OCI-LY7 (cell line): ENCODE measurements at regions not wholly inside any gene's neighbourhood (a gene's known extent, or its start where the extent isn't known, plus 50 kb on each side); places are given as distances from the start of the nearest gene placed in this dataset.

Source experiments
- BruUV-seq: library from RNA; stranded (reverse); fragments of 400-500 nt; replicated peaks from 2 replicates; lab custom pipeline; 2021; lab: Mats Ljungman, UMichigan
- CTCF ChIA-PET: fragments of 300-600 bp; sonication (Branson Sonifier 250); formaldehyde crosslinking; loops from one replicate; lab custom pipeline; 2022; ENCODE audit warnings: antibody characterized with exemption; ENCODE audit not compliant: unreplicated experiment; lab: Charles Lee
- POLR2A ChIA-PET: fragments of 300-600 bp; sonication (Branson Sonifier 250); formaldehyde crosslinking; loops from one replicate; lab custom pipeline; 2022; ENCODE audit warnings: antibody characterized with exemption; lab: Charles Lee
- DNase-seq: peaks from one replicate; pipeline ENCODE4 v3.0.0-alpha.2; 2015; ENCODE audit warnings: low spot score
- H2AFZ ChIP-seq: fragments of 200-600 bp; sonication (generic), shearing (Covaris generic); 2 replicates; pipeline ENCODE4 v1.6.1; 2014; ENCODE audit warnings: mild to moderate bottlenecking, antibody characterized with exemption, low read length, moderate library complexity
- H3K27ac ChIP-seq: fragments of 200-600 bp; sonication (generic); 2 replicates; pipeline ENCODE4 v1.5.1; 2014; ENCODE audit warnings: mixed run types, low read depth, mild to moderate bottlenecking, moderate library complexity, low read length, inconsistent platforms; ENCODE audit not compliant: poor library complexity, severe bottlenecking
- H3K36me3 ChIP-seq: fragments of 200-600 bp; sonication (generic); 2 replicates; pipeline ENCODE4 v1.6.1; 2014; ENCODE audit warnings: mild to moderate bottlenecking, antibody characterized with exemption, low read length, moderate library complexity, mixed read lengths; ENCODE audit not compliant: insufficient read depth
- H3K4me1 ChIP-seq: fragments of 200-600 bp; sonication (generic); 2 replicates; pipeline ENCODE4 v1.5.1; 2014; ENCODE audit warnings: mild to moderate bottlenecking, low read length; ENCODE audit not compliant: insufficient read depth, poor library complexity, severe bottlenecking
- H3K4me2 ChIP-seq: fragments of 200-600 bp; sonication (generic); 2 replicates; pipeline ENCODE4 v1.6.1; 2014; ENCODE audit warnings: mild to moderate bottlenecking, low read length
- H3K4me3 ChIP-seq: fragments of 200-600 bp; sonication (generic); 2 replicates; pipeline ENCODE4 v1.5.1; 2014; ENCODE audit warnings: mild to moderate bottlenecking, low read depth, low read length; ENCODE audit not compliant: poor library complexity, severe bottlenecking
- H3K79me2 ChIP-seq: fragments of 200-600 bp; sonication (generic); 2 replicates; pipeline ENCODE4 v1.6.1; 2016; ENCODE audit warnings: low read depth, mild to moderate bottlenecking, low read length, moderate library complexity, mixed read lengths; ENCODE audit not compliant: insufficient read depth
- H3K9me2 ChIP-seq: fragments of 200-600 bp; sonication (generic); 2 replicates; pipeline ENCODE4 v1.6.1; 2016; ENCODE audit warnings: mild to moderate bottlenecking, low read length, mixed read lengths; ENCODE audit not compliant: insufficient read depth
- H3K9me3 ChIP-seq: fragments of 200-600 bp; sonication (generic); 2 replicates; pipeline ENCODE4 v1.6.1; 2014; ENCODE audit warnings: mild to moderate bottlenecking, mixed run types, low read length, mixed read lengths
- H4K20me1 ChIP-seq: fragments of 200-600 bp; sonication (generic); 2 replicates; pipeline ENCODE4 v1.6.1; 2014; ENCODE audit warnings: mild to moderate bottlenecking, antibody characterized with exemption, low read length, moderate library complexity, mixed read lengths; ENCODE audit not compliant: insufficient read depth
- EZH2phosphoT487 ChIP-seq: fragments of 200-600 bp; sonication (generic); IDR thresholded peaks from 2 replicates; pipeline ENCODE4 v1.6.1; 2018; ENCODE audit warnings: low read depth, borderline replicate concordance, mild to moderate bottlenecking, mixed run types, antibody characterized with exemption, low read length, moderate library complexity, mixed read lengths
- intact Hi-C: fragments of 100-400 bp; cut with micrococcal nuclease; formaldehyde crosslinking; loops from one replicate; pipeline ENCODE4 v1.10.0; 2022; ENCODE audit not compliant: unreplicated experiment
- TF ChIP-seq, protein P1 (sequence below): fragments of 200-600 bp; sonication (generic); conservative IDR thresholded peaks from 2 replicates; pipeline ENCODE4 v1.5.1; 2014; ENCODE audit warnings: mild to moderate bottlenecking, antibody characterized with exemption, low read length, moderate library complexity, mixed read lengths

DNA sequence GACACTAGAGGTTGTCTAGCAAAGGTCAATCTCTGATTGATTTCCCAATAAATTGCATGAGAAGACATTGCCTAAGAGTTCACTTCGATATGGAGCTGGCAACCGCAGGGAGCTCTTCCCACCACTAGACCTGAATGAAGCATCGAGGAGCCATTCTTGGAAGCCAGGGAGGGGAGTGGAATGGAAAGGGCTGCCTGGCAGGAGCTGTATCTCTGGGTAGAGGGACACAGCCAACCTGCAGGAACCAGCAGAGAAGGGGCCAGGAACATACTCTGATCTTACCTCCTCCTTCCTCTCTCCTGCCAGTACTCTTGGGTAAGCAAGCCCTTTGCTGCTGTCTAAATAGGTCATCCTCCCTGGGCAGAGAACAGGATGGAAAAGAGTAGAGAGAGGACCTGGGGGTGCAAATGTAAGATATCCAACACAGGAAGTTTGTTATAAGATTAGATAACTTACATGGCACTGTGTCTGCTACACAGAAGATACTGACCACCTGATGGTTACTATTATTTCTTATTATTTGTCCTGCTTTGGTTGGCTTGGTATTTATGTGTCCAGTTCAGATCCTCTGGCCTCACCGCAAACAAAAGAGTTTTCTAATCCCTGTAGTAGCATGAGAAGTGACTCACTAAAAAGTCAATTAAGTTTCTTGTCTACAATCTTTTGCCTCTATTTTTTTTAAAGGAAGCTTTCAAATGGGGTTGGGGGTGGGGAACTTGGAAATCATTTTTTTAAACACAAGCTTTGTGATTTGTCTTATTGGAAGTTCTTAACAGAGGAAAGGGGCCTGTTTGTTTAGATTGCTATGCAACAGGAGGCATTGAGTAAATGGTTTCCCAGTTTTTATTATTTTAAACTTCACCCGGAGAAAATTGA is 156.7 kb upstream of the TSC22D2 start:
- Histone ChIP-seq H3K4me2 (no peak overlapping the region), H4K20me1 (no peaks in the 10 kb centered on the region), H3K27ac (no peak overlapping the region), H3K9me3 (no peaks in the 10 kb centered on the region), H2AFZ (no peak overlapping the region), H3K79me2 (no peaks in the 10 kb centered on the region), H3K36me3 (no peaks in the 10 kb centered on the region), H3K9me2 (no peaks in the 10 kb centered on the region), H3K4me3 (no peak overlapping the region), H3K4me1 (no peaks in the 10 kb centered on the region)
- BruUV-seq = no TSS peak
- CTCF ChIA-PET = no interaction called here
- intact Hi-C loops = no loop called here
- POLR2A ChIA-PET = no interaction called here
- no peak for DNase-seq
- no peak for TF ChIP-seq EZH2phosphoT487
- TF ChIP-seq, protein P1, sequence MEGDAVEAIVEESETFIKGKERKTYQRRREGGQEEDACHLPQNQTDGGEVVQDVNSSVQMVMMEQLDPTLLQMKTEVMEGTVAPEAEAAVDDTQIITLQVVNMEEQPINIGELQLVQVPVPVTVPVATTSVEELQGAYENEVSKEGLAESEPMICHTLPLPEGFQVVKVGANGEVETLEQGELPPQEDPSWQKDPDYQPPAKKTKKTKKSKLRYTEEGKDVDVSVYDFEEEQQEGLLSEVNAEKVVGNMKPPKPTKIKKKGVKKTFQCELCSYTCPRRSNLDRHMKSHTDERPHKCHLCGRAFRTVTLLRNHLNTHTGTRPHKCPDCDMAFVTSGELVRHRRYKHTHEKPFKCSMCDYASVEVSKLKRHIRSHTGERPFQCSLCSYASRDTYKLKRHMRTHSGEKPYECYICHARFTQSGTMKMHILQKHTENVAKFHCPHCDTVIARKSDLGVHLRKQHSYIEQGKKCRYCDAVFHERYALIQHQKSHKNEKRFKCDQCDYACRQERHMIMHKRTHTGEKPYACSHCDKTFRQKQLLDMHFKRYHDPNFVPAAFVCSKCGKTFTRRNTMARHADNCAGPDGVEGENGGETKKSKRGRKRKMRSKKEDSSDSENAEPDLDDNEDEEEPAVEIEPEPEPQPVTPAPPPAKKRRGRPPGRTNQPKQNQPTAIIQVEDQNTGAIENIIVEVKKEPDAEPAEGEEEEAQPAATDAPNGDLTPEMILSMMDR = no peak

DNA sequence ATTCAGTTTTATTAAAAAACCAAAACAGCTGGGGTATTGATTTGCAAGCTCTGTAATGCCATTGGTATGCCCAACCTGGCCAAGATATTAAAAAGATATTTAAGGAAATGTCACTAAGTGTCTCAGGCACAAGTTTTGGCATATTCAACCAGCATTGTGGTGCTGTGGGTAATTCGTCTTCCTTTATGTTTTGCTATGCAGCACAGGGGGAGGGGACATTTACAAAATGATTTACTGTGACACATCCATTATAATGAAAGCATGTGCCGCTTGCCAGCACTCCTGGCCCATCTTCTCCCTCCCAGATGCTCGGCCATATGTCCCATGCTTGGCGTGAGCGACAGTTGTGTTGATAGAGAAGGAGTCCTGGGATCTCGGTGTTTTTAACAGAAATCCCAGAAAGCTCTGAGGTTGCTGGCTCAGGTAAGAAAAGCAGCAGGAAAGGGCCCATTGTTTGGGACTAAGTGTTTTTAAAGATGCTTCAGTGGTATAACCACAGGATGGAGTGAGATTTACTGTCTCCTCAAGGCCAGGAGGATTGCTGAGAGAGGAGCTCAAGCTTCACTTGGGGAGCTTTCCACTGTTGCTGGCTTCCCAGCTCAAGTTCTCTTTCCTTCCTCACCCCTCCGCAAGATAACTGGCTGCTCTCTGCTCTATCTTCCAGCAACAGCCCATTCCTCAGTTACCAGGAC is 158.2 kb upstream of the TSC22D2 start:
- BruUV-seq = no TSS peak
- Histone ChIP-seq H3K9me2 (no peaks in the 10 kb centered on the region), H3K36me3 (no peaks in the 10 kb centered on the region), H3K79me2 (no peaks in the 10 kb centered on the region), H3K4me2 (no peak overlapping the region), H4K20me1 (no peaks in the 10 kb centered on the region), H3K4me3 (no peak overlapping the region), H2AFZ (no peak overlapping the region), H3K4me1 (no peaks in the 10 kb centered on the region), H3K9me3 (no peaks in the 10 kb centered on the region), H3K27ac (no peak overlapping the region)
- intact Hi-C loops = no loop called here
- no peak for TF ChIP-seq EZH2phosphoT487
- TF ChIP-seq, protein P1 = no peak
- CTCF ChIA-PET = no interaction called here
- POLR2A ChIA-PET = interaction anchor here (0.7 kb wide), 1 partner anchor 37 kb away, joined by 3 read pairs; no protein-coding TSS in a partner anchor
- DNase-seq = no peak
